ENCODE measurements at regions not wholly inside any gene's neighbourhood (a gene's known extent, or its start where the extent isn't known, plus 50 kb on each side); places are given as distances from the start of the nearest gene placed in this dataset.

DNA sequence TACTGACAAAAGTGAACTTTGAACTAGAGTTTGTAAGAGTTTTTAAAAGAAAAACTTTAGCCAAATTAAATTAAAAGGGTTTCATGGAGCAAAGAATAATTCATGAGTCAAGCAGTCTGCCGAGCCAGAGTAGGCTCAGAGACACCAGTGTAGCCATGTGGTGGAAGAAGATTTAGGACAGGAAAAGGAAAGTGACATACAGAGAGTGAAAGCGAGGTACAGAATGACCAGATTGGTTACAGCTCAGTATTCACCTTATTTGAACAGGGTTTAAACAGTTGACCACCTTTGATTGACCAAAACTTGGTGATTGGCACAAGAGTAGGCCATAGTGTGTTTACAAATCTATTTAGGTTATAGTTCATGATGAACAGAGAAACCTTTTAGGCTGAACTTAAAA, 377.8 kb downstream of the KLHL4 start:
- no peak overlapping the region for H3K27ac ChIP-seq (ENCODE audit: low read depth)
- no peak overlapping the region for H3K4me3 ChIP-seq
- no peak overlapping the region for H3K4me2 ChIP-seq
- no peaks in the 10 kb centered on the region for H4K20me1 ChIP-seq (replicated peaks; ENCODE audit: insufficient read depth)
- H3K79me2 ChIP-seq (replicated peaks; ENCODE audit: insufficient read depth), result no peaks in the 10 kb centered on the region
- H3K27ac Mint-ChIP-seq, result no peak overlapping the region
- ATAC-seq, result no peak
- H3K4me1 Mint-ChIP-seq, result peaks cover 3% of the 10 kb centered on the region; the same call in 1 of the 3 replicates
- H3K27me3 ChIP-seq (ENCODE audit: insufficient read depth), result no peaks in the 10 kb centered on the region
- H3K9me2 ChIP-seq (ENCODE audit: insufficient read depth), result no peaks in the 10 kb centered on the region
- H3K36me3 Mint-ChIP-seq (ENCODE audit: low read depth), result no peaks in the 10 kb centered on the region
- H3K27me3 Mint-ChIP-seq (ENCODE audit: insufficient read depth, low read depth, poor library complexity), result no peaks in the 10 kb centered on the region
- H3F3A ChIP-seq (replicated peaks; ENCODE audit: low read depth), result no peaks in the 10 kb centered on the region
- H3K4me3 Mint-ChIP-seq, result no peak overlapping the region
- no peak for DNase-seq (ENCODE audit: low spot score)
- no peak overlapping the region for H2AFZ ChIP-seq
- H3K9me3 Mint-ChIP-seq, result no peaks in the 10 kb centered on the region
- no peaks in the 10 kb centered on the region for H3K4me1 ChIP-seq (ENCODE audit: insufficient read depth)
- H3K36me3 ChIP-seq (ENCODE audit: insufficient read depth), result no peaks in the 10 kb centered on the region
- TF ChIP-seq, protein P1, sequence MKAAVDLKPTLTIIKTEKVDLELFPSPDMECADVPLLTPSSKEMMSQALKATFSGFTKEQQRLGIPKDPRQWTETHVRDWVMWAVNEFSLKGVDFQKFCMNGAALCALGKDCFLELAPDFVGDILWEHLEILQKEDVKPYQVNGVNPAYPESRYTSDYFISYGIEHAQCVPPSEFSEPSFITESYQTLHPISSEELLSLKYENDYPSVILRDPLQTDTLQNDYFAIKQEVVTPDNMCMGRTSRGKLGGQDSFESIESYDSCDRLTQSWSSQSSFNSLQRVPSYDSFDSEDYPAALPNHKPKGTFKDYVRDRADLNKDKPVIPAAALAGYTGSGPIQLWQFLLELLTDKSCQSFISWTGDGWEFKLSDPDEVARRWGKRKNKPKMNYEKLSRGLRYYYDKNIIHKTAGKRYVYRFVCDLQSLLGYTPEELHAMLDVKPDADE (IDR thresholded peaks at IDR 0.05), result no peak
- TF ChIP-seq JUNB (IDR thresholded peaks at IDR 0.05; ENCODE audit: unreplicated experiment) (no peak), EZH2 (IDR thresholded peaks at IDR 0.05; ENCODE audit: low read depth, unreplicated experiment) (no peak), ZNF114 (CRISPR knock-in tag; IDR thresholded peaks at IDR 0.05) (no peak)
- TF ChIP-seq, protein P2, sequence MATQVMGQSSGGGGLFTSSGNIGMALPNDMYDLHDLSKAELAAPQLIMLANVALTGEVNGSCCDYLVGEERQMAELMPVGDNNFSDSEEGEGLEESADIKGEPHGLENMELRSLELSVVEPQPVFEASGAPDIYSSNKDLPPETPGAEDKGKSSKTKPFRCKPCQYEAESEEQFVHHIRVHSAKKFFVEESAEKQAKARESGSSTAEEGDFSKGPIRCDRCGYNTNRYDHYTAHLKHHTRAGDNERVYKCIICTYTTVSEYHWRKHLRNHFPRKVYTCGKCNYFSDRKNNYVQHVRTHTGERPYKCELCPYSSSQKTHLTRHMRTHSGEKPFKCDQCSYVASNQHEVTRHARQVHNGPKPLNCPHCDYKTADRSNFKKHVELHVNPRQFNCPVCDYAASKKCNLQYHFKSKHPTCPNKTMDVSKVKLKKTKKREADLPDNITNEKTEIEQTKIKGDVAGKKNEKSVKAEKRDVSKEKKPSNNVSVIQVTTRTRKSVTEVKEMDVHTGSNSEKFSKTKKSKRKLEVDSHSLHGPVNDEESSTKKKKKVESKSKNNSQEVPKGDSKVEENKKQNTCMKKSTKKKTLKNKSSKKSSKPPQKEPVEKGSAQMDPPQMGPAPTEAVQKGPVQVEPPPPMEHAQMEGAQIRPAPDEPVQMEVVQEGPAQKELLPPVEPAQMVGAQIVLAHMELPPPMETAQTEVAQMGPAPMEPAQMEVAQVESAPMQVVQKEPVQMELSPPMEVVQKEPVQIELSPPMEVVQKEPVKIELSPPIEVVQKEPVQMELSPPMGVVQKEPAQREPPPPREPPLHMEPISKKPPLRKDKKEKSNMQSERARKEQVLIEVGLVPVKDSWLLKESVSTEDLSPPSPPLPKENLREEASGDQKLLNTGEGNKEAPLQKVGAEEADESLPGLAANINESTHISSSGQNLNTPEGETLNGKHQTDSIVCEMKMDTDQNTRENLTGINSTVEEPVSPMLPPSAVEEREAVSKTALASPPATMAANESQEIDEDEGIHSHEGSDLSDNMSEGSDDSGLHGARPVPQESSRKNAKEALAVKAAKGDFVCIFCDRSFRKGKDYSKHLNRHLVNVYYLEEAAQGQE (IDR thresholded peaks at IDR 0.05; ENCODE audit: unreplicated experiment), result no peak

- H3K4me1 ChIP-seq (ENCODE audit: insufficient read depth), result no peaks in the 10 kb centered on the region
- H3K9me2 ChIP-seq (ENCODE audit: insufficient read depth), result no peaks in the 10 kb centered on the region
- no peaks in the 10 kb centered on the region for H3K36me3 Mint-ChIP-seq (ENCODE audit: low read depth)
- no peaks in the 10 kb centered on the region for H3K36me3 ChIP-seq (ENCODE audit: insufficient read depth)
- no peak overlapping the region for H2AFZ ChIP-seq
- H3K27ac ChIP-seq (ENCODE audit: low read depth), result no peak overlapping the region
- no peaks in the 10 kb centered on the region for H4K20me1 ChIP-seq (replicated peaks; ENCODE audit: insufficient read depth)
- H3K4me3 ChIP-seq, result no peak overlapping the region
- TF ChIP-seq, protein P1 (IDR thresholded peaks at IDR 0.05), result no peak
- TF ChIP-seq EZH2 (IDR thresholded peaks at IDR 0.05; ENCODE audit: low read depth, unreplicated experiment) (no peak), STAT1 (IDR thresholded peaks at IDR 0.05; ENCODE audit: unreplicated experiment) (no peak), POLR2AphosphoS5 (IDR thresholded peaks at IDR 0.05; ENCODE audit: low read depth) (no peak), JUNB (IDR thresholded peaks at IDR 0.05; ENCODE audit: unreplicated experiment) (no peak), EZH2phosphoT487 (IDR thresholded peaks at IDR 0.05; ENCODE audit: unreplicated experiment) (no peak), ZNF331 (CRISPR knock-in tag; IDR thresholded peaks at IDR 0.05; ENCODE audit: low read depth) (no peak)
- TF ChIP-seq, protein P3, sequence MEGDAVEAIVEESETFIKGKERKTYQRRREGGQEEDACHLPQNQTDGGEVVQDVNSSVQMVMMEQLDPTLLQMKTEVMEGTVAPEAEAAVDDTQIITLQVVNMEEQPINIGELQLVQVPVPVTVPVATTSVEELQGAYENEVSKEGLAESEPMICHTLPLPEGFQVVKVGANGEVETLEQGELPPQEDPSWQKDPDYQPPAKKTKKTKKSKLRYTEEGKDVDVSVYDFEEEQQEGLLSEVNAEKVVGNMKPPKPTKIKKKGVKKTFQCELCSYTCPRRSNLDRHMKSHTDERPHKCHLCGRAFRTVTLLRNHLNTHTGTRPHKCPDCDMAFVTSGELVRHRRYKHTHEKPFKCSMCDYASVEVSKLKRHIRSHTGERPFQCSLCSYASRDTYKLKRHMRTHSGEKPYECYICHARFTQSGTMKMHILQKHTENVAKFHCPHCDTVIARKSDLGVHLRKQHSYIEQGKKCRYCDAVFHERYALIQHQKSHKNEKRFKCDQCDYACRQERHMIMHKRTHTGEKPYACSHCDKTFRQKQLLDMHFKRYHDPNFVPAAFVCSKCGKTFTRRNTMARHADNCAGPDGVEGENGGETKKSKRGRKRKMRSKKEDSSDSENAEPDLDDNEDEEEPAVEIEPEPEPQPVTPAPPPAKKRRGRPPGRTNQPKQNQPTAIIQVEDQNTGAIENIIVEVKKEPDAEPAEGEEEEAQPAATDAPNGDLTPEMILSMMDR (conservative IDR thresholded peaks at IDR 0.05; ENCODE audit: low read depth in 2 of 2), result no peak
- H3K27me3 ChIP-seq (ENCODE audit: insufficient read depth), result no peaks in the 10 kb centered on the region
- DNase-seq (ENCODE audit: low spot score) (no peak), ATAC-seq (no peak)
- H3F3A ChIP-seq (replicated peaks; ENCODE audit: low read depth), result no peaks in the 10 kb centered on the region
- H3K27ac Mint-ChIP-seq, result no peak overlapping the region
- H3K4me2 ChIP-seq, result no peak overlapping the region
- H3K4me3 Mint-ChIP-seq, result no peak overlapping the region
- H3K79me2 ChIP-seq (replicated peaks; ENCODE audit: insufficient read depth), result no peaks in the 10 kb centered on the region
- H3K4me1 Mint-ChIP-seq, result peaks cover 3% of the 10 kb centered on the region; the same call in 1 of the 3 replicates
- no peaks in the 10 kb centered on the region for H3K9me3 Mint-ChIP-seq
- peaks cover 1% of the 10 kb centered on the region for H3K27me3 Mint-ChIP-seq (ENCODE audit: insufficient read depth, low read depth, poor library complexity)
Measured at GRCh38 chrX:87896057-87896456, 378.5 kb downstream of the KLHL4 start.

Data from GM23338 (cell line).